Ovary (tissue), 7 donors: ENCODE measurements at regions not wholly inside any gene's neighbourhood (a gene's known extent, or its start where the extent isn't known, plus 50 kb on each side); places are given as distances from the start of the nearest gene placed in this dataset.
"Not testable (repeated sequence)": the region's sequence is repeated elsewhere in the genome, so short reads cannot be mapped to it uniquely, and the experiment has no call there.

Source experiments
- DNase-seq, 5 donors: peaks; one replicate each; pipeline ENCODE4 v3.0.0-alpha.2; 2019 to 2020
- H3K27ac ChIP-seq, 2 donors: fragments of 200-600 bp; one replicate each; pipeline versions ENCODE4 v1.5.1 to v1.8.0; 2019 to 2022
- H3K27me3 ChIP-seq: fragments of 200-600 bp; one replicate; pipeline ENCODE4 v1.8.0; 2022
- H3K36me3 ChIP-seq: fragments of 200-600 bp; sonication (generic); one replicate; pipeline ENCODE4 v1.5.1; 2019
- H3K4me1 ChIP-seq: one replicate; pipeline ENCODE4 v1.8.1; 2013; ENCODE audit warnings: mild to moderate bottlenecking, moderate library complexity; ENCODE audit not compliant: insufficient read depth
- H3K4me3 ChIP-seq: fragments of 200-600 bp; sonication (generic); one replicate; pipeline ENCODE4 v1.5.1; 2017
- H3K9me3 ChIP-seq, 2 donors: fragments of 200-600 bp in 1 of 2; sonication (generic) in 1 of 2; one replicate each; pipeline versions ENCODE4 v1.5.1 to v1.8.1; 2013 to 2019; ENCODE audit warnings: mild to moderate bottlenecking in 1 of 2, moderate library complexity in 1 of 2
- EP300 ChIP-seq: sonication (generic); formaldehyde crosslinking; IDR thresholded peaks from one replicate; pipeline ENCODE4 v1.6.1; 2017; ENCODE audit warnings: antibody characterized with exemption
- POLR2A ChIP-seq: fragments of 450-650 bp; IDR thresholded peaks from one replicate; pipeline ENCODE4 v1.6.1; 2017; ENCODE audit warnings: antibody characterized with exemption, mild to moderate bottlenecking, moderate library complexity
- WGBS, 3 donors: extraction: QIAGEN DNeasy Blood & Tissue Kit in 1 of 3; methylation state at CpG; one replicate each; pipeline versions ENCODE4 v1.1.5 to v1.1.7; 2013 to 2017; 5-methylcytosine and 5-hydroxymethylcytosine counted together
- intact Hi-C, 4 donors: fragments of 100-400 bp; cut with DNase I; formaldehyde crosslinking; loops; one replicate each; pipeline versions ENCODE4 v1.11.0 to v1.15.1; 2022 to 2023
- TF ChIP-seq, protein P1 (sequence below), 3 donors: fragments of 450-650 bp in 2 of 3; fragments of 200-600 bp in 1 of 3; IDR thresholded peaks; one replicate each; pipeline versions ENCODE4 v1.5.1 to v1.8.0; 2016 to 2022; ENCODE audit warnings: antibody characterized with exemption in 3 of 3, mild to moderate bottlenecking in 1 of 3
- donor health status: DM: no; HTN: no; CAD: no; lungs with moderate emphysema.
- donor health status: DM: no; HTN: no; CAD: no.
- donor health status: Bipolar disorder and iron deficiency.
- donor health status: DM: no; HTN: no; CAD: no.
- donor health status: DM: yes; HTN: yes; CAD: no.

DNA sequence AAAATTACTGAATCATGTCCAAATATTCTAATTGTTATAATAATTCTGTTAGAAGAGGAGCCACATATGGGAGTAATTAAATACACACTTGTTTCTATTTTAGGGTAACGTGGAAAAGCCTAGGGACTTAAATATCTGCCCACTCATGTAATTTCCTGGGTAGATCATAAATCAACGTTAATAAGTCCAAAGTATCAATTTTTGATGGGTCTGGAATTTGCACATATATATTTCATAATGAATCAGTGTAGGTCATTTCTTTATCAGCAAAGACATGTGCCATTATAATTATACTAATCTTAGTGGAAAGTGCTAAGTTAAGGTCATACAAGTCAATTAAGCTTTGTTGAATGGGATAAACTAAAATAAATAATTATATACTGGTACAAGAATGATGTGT is 346.2 kb downstream of the ZBBX start:
- H3K36me3 ChIP-seq: no peaks in the 10 kb centered on the region
- no peaks in the 10 kb centered on the region for H3K27me3 ChIP-seq
- TF ChIP-seq POLR2A (no peak), EP300 (no peak)
- TF ChIP-seq, protein P1, sequence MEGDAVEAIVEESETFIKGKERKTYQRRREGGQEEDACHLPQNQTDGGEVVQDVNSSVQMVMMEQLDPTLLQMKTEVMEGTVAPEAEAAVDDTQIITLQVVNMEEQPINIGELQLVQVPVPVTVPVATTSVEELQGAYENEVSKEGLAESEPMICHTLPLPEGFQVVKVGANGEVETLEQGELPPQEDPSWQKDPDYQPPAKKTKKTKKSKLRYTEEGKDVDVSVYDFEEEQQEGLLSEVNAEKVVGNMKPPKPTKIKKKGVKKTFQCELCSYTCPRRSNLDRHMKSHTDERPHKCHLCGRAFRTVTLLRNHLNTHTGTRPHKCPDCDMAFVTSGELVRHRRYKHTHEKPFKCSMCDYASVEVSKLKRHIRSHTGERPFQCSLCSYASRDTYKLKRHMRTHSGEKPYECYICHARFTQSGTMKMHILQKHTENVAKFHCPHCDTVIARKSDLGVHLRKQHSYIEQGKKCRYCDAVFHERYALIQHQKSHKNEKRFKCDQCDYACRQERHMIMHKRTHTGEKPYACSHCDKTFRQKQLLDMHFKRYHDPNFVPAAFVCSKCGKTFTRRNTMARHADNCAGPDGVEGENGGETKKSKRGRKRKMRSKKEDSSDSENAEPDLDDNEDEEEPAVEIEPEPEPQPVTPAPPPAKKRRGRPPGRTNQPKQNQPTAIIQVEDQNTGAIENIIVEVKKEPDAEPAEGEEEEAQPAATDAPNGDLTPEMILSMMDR (IDR thresholded peaks at IDR 0.05): no peak
- intact Hi-C loops: no loop called here
- H3K27ac ChIP-seq: no peak overlapping the region
- DNase-seq: no peak
- H3K4me3 ChIP-seq: no peak overlapping the region
- H3K9me3 ChIP-seq: no peaks in the 10 kb centered on the region
- no peaks in the 10 kb centered on the region for H3K4me1 ChIP-seq
- WGBS, 3 donors: 20 to 25% (median 21%) methylated on average over 2 of the region's 2 CpGs

GRCh38 chr3:167032267-167032876 is 347.7 kb downstream of the ZBBX start:
- Histone ChIP-seq H3K4me1 (no peaks in the 10 kb centered on the region), H3K27me3 (no peaks in the 10 kb centered on the region), H3K27ac (no peak overlapping the region), H3K4me3 (no peak overlapping the region), H3K36me3 (no peaks in the 10 kb centered on the region), H3K9me3 (no peaks in the 10 kb centered on the region)
- intact Hi-C loops: no loop called here
- WGBS, 3 donors: 29 to 44% (median 32%) methylated on average over 5 of the region's 5 CpGs
- no peak for DNase-seq
- TF ChIP-seq, protein P1 (IDR thresholded peaks at IDR 0.05): no peak

DNA sequence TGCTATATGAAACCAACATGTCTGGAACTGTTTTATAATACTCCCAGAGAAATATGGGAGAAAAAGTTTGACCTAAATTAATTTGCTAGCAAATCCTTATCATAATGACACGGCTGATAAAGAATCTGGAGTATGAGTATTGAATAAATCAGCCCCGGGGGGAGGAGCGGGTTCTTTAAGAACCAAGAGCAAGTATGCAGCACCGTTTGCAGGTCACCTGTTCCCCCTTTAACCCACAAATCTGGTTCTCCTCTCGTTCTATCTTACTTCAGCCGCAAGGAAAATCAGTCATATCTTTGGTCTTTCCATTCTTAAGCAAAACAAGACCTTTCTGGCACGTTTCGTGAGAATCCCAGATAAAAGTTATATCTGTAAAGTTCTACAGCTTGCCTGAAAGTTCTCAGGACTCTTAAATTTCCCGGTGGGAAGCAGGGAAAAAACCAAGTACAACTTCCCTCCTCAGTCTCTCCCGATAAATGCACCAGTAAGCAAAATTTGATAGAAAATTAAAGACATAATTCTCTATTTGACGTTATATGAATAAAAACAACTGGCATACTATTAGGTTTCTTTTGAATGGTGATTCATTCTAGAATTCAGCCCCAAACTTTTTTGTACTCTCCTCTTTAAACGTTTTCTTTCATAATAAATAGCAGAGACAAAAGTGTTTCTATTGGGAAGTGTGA is 348.6 kb downstream of the ZBBX start:
- no peaks in the 10 kb centered on the region for H3K9me3 ChIP-seq
- H3K36me3 ChIP-seq: no peaks in the 10 kb centered on the region
- no peak overlapping the region for H3K27ac ChIP-seq
- TF ChIP-seq, protein P1 (IDR thresholded peaks at IDR 0.05): no peak
- TF ChIP-seq EP300 (no peak), POLR2A (no peak)
- DNase-seq: no peak
- H3K4me1 ChIP-seq: no peaks in the 10 kb centered on the region
- intact Hi-C loops: no loop called here
- no peak overlapping the region for H3K4me3 ChIP-seq
- WGBS, 3 donors: 27 to 58% (median 45%) methylated on average over 12 of the region's 12 CpGs
- H3K27me3 ChIP-seq: no peaks in the 10 kb centered on the region

GRCh38 chr3:167030082-167030725 is 349.9 kb downstream of the ZBBX start:
- intact Hi-C loops: no loop called here
- 56 to 74% (median 63%) methylated on average over 4 of the region's 4 CpGs for WGBS, 3 donors

GRCh38 chr3:167019503-167019902 is 360.6 kb downstream of the ZBBX start:
- WGBS, 3 donors: 82 to 97% (median 87%) methylated on average over 2 of the region's 2 CpGs

More at GRCh38 chr3:167030082-167030725, 349.9 kb downstream of the ZBBX start:
- Histone ChIP-seq H3K4me3 (no peak overlapping the region), H3K27ac (no peak overlapping the region), H3K4me1 (no peaks in the 10 kb centered on the region), H3K9me3 (no peaks in the 10 kb centered on the region), H3K36me3 (no peaks in the 10 kb centered on the region), H3K27me3 (peaks cover 3% of the 10 kb centered on the region)
- TF ChIP-seq POLR2A (no peak), EP300 (no peak)
- TF ChIP-seq, protein P1 (IDR thresholded peaks at IDR 0.05): no peak
- no peak for DNase-seq

DNA sequence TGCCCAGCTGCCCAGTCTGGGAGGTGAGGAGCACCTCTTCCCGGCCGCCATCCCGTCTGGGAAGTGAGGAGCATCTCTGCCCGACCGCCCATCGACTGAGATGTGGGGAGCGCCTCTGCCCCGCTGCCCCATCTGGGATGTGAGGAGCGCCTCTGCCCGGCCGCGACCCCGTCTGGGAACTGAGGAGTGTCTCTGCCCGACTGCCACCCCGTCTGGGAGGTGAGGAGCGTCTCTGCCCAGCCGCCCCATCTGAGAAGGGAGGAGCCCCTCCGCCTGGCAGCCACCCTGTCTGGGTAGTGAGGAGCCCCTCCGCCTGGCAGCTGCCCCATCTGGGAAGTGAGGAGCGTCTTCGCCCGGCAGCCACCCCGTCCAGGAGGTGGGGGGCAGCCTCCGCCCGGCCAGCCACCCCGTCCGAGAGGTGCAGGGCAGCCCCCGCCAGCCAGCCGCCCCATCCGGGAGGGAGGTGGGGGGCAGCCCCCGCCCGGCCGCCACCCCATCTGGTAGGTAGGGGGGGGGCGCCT is 361.4 kb downstream of the ZBBX start:
- H3K4me3 ChIP-seq, H3K27me3 ChIP-seq, intact Hi-C loops, DNase-seq, H3K4me1 ChIP-seq, H3K9me3 ChIP-seq, H3K27ac ChIP-seq, H3K36me3 ChIP-seq: not testable (repeated sequence)
- 95 to 98% (median 95%) methylated on average over 26 to 34 of the region's 34 CpGs for WGBS, 3 donors

More at GRCh38 chr3:167019503-167019902, 360.6 kb downstream of the ZBBX start:
- H3K36me3 ChIP-seq, H3K27me3 ChIP-seq, H3K4me3 ChIP-seq, H3K27ac ChIP-seq, intact Hi-C loops, H3K4me1 ChIP-seq, H3K9me3 ChIP-seq, DNase-seq: not testable (repeated sequence)
